CD14-positive monocyte (primary cell): ENCODE measurements at regions not wholly inside any gene's neighbourhood (a gene's known extent, or its start where the extent isn't known, plus 50 kb on each side); places are given as distances from the start of the nearest gene placed in this dataset.

ENCODE experiments used
- DNase-seq, 3 donors: peaks; one replicate each; pipeline ENCODE4 v3.0.0-alpha.2; 2011 to 2022
- H2AFZ ChIP-seq: 2 replicates; pipeline ENCODE4 v1.6.0; 2012; ENCODE audit warnings: mild to moderate bottlenecking, low read depth, low read length, inconsistent platforms; ENCODE audit not compliant: insufficient read depth, poor library complexity, severe bottlenecking
- H3K27ac ChIP-seq, 2 donors: 1 replicate in 1 of 2; 2 replicates in 1 of 2; pipeline ENCODE4 v1.5.1; 2012 to 2013; ENCODE audit warnings: low read length in 2 of 2, control low read depth in 1 of 2, inconsistent platforms in 1 of 2, low read depth in 1 of 2, mild to moderate bottlenecking in 1 of 2
- H3K27me3 ChIP-seq, 2 donors: one replicate each; pipeline versions ENCODE4 v1.6.0 to v1.6.1; 2011 to 2013; ENCODE audit warnings: low read length in 2 of 2; ENCODE audit not compliant: control insufficient read depth in 2 of 2, insufficient read depth in 2 of 2
- H3K36me3 ChIP-seq, 2 donors: replicated peaks in 1 of 2; 1 replicate in 1 of 2; 2 replicates in 1 of 2; pipeline versions ENCODE4 v1.5.1 to v1.6.1; 2012 to 2013; ENCODE audit warnings: low read length in 2 of 2, control low read depth in 1 of 2, inconsistent platforms in 1 of 2, mild to moderate bottlenecking in 1 of 2; ENCODE audit not compliant: insufficient read depth in 2 of 2, control insufficient read depth in 1 of 2
- H3K4me1 ChIP-seq, 2 donors: 1 replicate in 1 of 2; 2 replicates in 1 of 2; pipeline versions ENCODE4 v1.5.1 to v1.6.1; 2012 to 2013; ENCODE audit warnings: low read length in 2 of 2, control low read depth in 1 of 2, inconsistent platforms in 1 of 2, mild to moderate bottlenecking in 1 of 2, moderate library complexity in 1 of 2; ENCODE audit not compliant: insufficient read depth in 2 of 2, control insufficient read depth in 1 of 2
- H3K4me2 ChIP-seq: replicated peaks from 2 replicates; pipeline ENCODE3; 2012; ENCODE audit warnings: low read length, moderate library complexity, mild to moderate bottlenecking; ENCODE audit not compliant: poor library complexity, severe bottlenecking; ENCODE audit errors: extremely low read depth
- H3K4me3 ChIP-seq, 3 experiments: fragments of 200-600 bp in 1 of 3; sonication (generic) in 1 of 3; replicated peaks in 1 of 3; 1 replicate in 2 of 3; 2 replicates in 1 of 3; pipeline ENCODE4 v1.5.1; 2011 to 2013; ENCODE audit warnings: low read length in 3 of 3, mild to moderate bottlenecking in 3 of 3, control low read depth in 2 of 3, low read depth in 2 of 3, inconsistent platforms in 1 of 3, moderate library complexity in 1 of 3
- H3K79me2 ChIP-seq: 2 replicates; pipeline ENCODE4 v1.6.0; 2012; ENCODE audit warnings: mild to moderate bottlenecking, control low read depth, inconsistent platforms, low read length, moderate library complexity; ENCODE audit not compliant: insufficient read depth
- H3K9ac ChIP-seq: 2 replicates; pipeline ENCODE4 v1.6.0; 2017; ENCODE audit warnings: low read length, mild to moderate bottlenecking; ENCODE audit not compliant: insufficient read depth, poor library complexity, severe bottlenecking
- H3K9me3 ChIP-seq, 2 donors: replicated peaks in 1 of 2; 1 replicate in 1 of 2; 2 replicates in 1 of 2; pipeline versions ENCODE4 v1.5.1 to v1.6.1; 2012 to 2013; ENCODE audit warnings: low read length in 2 of 2, control low read depth in 1 of 2; ENCODE audit not compliant: control insufficient read depth in 1 of 2, insufficient read depth in 1 of 2
- H4K20me1 ChIP-seq: 2 replicates; pipeline ENCODE4 v1.6.0; 2012; ENCODE audit warnings: mild to moderate bottlenecking, low read length, control low read depth, moderate library complexity; ENCODE audit not compliant: insufficient read depth
- H3K27ac Mint-ChIP-seq, 7 donors: one replicate each; pipeline ENCODE4 v1.8.0; 2020; ENCODE audit warnings: mild to moderate bottlenecking in 7 of 7, mixed read lengths in 7 of 7, moderate library complexity in 6 of 7, inconsistent platforms in 2 of 7
- H3K27me3 Mint-ChIP-seq, 3 donors: one replicate each; pipeline ENCODE4 v1.8.0; 2021 to 2022; ENCODE audit warnings: low read depth in 3 of 3, mild to moderate bottlenecking in 3 of 3, mixed read lengths in 3 of 3, moderate library complexity in 3 of 3, inconsistent platforms in 1 of 3
- H3K36me3 Mint-ChIP-seq, 2 donors: one replicate each; pipeline ENCODE4 v1.8.0; 2020; ENCODE audit warnings: mixed read lengths in 2 of 2, inconsistent platforms in 1 of 2, mild to moderate bottlenecking in 1 of 2
- H3K4me1 Mint-ChIP-seq: one replicate; pipeline ENCODE4 v1.8.0; 2020; ENCODE audit warnings: mild to moderate bottlenecking, mixed read lengths
- H3K4me3 Mint-ChIP-seq, 2 donors: one replicate each; pipeline ENCODE4 v1.8.0; 2020; ENCODE audit warnings: mild to moderate bottlenecking in 2 of 2, mixed read lengths in 2 of 2, moderate library complexity in 1 of 2
- H3K9me3 Mint-ChIP-seq, 7 donors: one replicate each; pipeline ENCODE4 v1.8.0; 2020 to 2022; ENCODE audit warnings: mixed read lengths in 7 of 7, mild to moderate bottlenecking in 6 of 7, moderate library complexity in 6 of 7, inconsistent platforms in 2 of 7
- whole genome bisulfite sequencing: methylation state at CpG from one replicate; pipeline ENCODE4 v1.1.5; 2013; ENCODE audit warnings: missing lambda C conversion rate; ENCODE audit not compliant: insufficient coverage; 5-methylcytosine and 5-hydroxymethylcytosine counted together
- intact Hi-C, 2 donors: fragments of 100-400 bp; cut with micrococcal nuclease; formaldehyde crosslinking; loops; one replicate each; pipeline versions ENCODE4 v1.15.0 to v1.15.1; 2023
- TF ChIP-seq, protein P1 (sequence below): fragments of 200-600 bp; IDR thresholded peaks from one replicate; pipeline ENCODE4 v1.8.0; 2022; ENCODE audit warnings: antibody characterized with exemption, mild to moderate bottlenecking

DNA sequence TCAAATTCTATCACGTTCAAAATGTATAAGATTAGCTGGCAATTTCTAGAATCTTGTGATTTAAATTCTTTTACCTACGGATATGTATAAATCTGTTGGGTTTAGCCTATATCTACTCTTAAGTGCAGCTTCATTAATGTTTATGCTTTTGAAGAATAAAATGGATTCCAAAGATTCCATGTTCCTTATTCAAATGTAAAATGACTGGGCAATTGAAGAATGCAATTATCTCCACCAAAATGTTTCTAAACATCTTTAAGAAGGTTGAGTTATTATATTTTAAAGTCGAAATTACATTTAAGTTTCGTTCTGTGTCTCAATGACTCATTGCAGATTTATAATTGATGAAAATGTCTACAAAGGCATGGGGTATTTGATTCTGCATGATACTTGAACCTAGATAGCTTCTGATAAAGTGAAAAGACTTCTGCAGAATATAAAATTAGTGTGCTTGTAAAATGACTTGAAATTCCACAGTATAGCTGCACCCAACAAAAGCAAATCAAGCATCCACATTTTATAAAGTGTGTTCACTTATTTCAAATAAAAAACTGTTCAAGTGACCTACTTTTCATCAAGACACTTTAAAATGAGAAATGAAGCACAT is 697.0 kb upstream of the PCDH15 start:
- DNase-seq: no peak
- no peaks in the 10 kb centered on the region for H3K79me2 ChIP-seq
- intact Hi-C loops: no loop called here
- no peak overlapping the region for H3K4me3 Mint-ChIP-seq
- no peaks in the 10 kb centered on the region for H3K9me3 Mint-ChIP-seq
- no peak overlapping the region for H3K4me2 ChIP-seq
- H3K36me3 ChIP-seq: no peaks in the 10 kb centered on the region
- no CpG with 5 or more reads among the region's 4 CpGs for WGBS
- no peak overlapping the region for H3K27ac Mint-ChIP-seq
- no peaks in the 10 kb centered on the region for H4K20me1 ChIP-seq
- H3K9ac ChIP-seq: no peak overlapping the region
- no peak overlapping the region for H2AFZ ChIP-seq
- H3K4me1 ChIP-seq: no peaks in the 10 kb centered on the region
- no peak overlapping the region for H3K4me3 ChIP-seq
- no peaks in the 10 kb centered on the region for H3K4me1 Mint-ChIP-seq
- TF ChIP-seq, protein P1, sequence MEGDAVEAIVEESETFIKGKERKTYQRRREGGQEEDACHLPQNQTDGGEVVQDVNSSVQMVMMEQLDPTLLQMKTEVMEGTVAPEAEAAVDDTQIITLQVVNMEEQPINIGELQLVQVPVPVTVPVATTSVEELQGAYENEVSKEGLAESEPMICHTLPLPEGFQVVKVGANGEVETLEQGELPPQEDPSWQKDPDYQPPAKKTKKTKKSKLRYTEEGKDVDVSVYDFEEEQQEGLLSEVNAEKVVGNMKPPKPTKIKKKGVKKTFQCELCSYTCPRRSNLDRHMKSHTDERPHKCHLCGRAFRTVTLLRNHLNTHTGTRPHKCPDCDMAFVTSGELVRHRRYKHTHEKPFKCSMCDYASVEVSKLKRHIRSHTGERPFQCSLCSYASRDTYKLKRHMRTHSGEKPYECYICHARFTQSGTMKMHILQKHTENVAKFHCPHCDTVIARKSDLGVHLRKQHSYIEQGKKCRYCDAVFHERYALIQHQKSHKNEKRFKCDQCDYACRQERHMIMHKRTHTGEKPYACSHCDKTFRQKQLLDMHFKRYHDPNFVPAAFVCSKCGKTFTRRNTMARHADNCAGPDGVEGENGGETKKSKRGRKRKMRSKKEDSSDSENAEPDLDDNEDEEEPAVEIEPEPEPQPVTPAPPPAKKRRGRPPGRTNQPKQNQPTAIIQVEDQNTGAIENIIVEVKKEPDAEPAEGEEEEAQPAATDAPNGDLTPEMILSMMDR: no peak
- H3K36me3 Mint-ChIP-seq: no peaks in the 10 kb centered on the region
- H3K9me3 ChIP-seq: no peaks in the 10 kb centered on the region
- H3K27ac ChIP-seq: no peak overlapping the region
- no peaks in the 10 kb centered on the region for H3K27me3 Mint-ChIP-seq
- H3K27me3 ChIP-seq: no peaks in the 10 kb centered on the region

DNA sequence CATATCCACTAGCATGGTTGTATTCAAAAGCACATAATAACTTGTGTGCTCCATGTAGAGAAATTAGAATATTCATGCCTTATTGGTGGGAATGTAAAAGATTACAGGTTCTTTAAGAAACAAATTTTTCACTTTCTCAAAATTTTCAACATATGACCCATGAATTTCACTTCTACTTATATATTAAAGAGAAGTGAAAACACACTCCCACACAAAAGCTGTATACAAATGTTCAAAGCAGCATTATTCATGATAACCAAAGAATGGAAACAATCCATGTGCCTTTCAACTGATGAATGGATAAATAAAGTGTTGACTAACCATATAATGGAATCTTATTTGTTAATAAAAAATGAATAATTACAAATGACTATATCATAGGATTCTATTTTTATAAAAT is 694.5 kb upstream of the PCDH15 start:
- TF ChIP-seq, protein P1: no peak
- H3K27ac Mint-ChIP-seq: no peak overlapping the region
- Histone ChIP-seq H3K9me3 (no peaks in the 10 kb centered on the region), H3K4me1 (no peaks in the 10 kb centered on the region), H3K36me3 (no peaks in the 10 kb centered on the region), H2AFZ (no peak overlapping the region), H3K9ac (no peak overlapping the region), H4K20me1 (no peaks in the 10 kb centered on the region), H3K27me3 (no peaks in the 10 kb centered on the region), H3K4me2 (no peak overlapping the region), H3K79me2 (no peaks in the 10 kb centered on the region), H3K27ac (no peak overlapping the region), H3K4me3 (no peak overlapping the region)
- no peaks in the 10 kb centered on the region for H3K4me1 Mint-ChIP-seq
- H3K27me3 Mint-ChIP-seq: no peaks in the 10 kb centered on the region
- intact Hi-C loops: no loop called here
- H3K9me3 Mint-ChIP-seq: no peaks in the 10 kb centered on the region
- no peak overlapping the region for H3K4me3 Mint-ChIP-seq
- no peaks in the 10 kb centered on the region for H3K36me3 Mint-ChIP-seq
- DNase-seq: no peak
